B cell (primary cell): ENCODE measurements at regions not wholly inside any gene's neighbourhood (a gene's known extent, or its start where the extent isn't known, plus 50 kb on each side); places are given as distances from the start of the nearest gene placed in this dataset.

ENCODE experiments used
- EZH2 ChIP-seq: IDR thresholded peaks from 2 replicates; pipeline ENCODE4 v1.6.1; 2012; ENCODE audit warnings: borderline replicate concordance, low read depth, mild to moderate bottlenecking, moderate library complexity, low read length; ENCODE audit not compliant: insufficient read depth, poor library complexity, severe bottlenecking
- TF ChIP-seq, protein P1 (sequence below): fragments of 200-600 bp; IDR thresholded peaks from one replicate; pipeline ENCODE4 v1.8.0; 2022; ENCODE audit warnings: antibody characterized with exemption, mild to moderate bottlenecking

DNA sequence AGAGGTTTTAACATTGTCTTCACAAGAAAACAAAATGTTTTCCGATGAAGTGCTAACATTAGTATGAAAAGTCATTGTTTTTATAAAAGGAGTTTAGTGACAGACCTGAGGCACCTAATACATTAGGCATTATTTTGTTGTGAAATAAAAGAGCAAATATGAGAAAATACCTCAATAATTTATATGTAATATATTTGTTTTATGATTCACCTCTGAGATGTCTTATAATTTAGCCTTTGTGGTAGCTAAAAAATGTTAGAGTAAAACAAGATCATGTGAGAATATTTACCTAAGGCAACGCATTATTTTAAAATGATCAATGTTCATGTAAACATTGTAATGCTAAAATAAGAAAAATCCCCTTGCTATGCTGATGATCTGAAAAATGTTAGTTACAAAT lies 100.9 kb upstream of the WDFY3 start:
- TF ChIP-seq, protein P1, sequence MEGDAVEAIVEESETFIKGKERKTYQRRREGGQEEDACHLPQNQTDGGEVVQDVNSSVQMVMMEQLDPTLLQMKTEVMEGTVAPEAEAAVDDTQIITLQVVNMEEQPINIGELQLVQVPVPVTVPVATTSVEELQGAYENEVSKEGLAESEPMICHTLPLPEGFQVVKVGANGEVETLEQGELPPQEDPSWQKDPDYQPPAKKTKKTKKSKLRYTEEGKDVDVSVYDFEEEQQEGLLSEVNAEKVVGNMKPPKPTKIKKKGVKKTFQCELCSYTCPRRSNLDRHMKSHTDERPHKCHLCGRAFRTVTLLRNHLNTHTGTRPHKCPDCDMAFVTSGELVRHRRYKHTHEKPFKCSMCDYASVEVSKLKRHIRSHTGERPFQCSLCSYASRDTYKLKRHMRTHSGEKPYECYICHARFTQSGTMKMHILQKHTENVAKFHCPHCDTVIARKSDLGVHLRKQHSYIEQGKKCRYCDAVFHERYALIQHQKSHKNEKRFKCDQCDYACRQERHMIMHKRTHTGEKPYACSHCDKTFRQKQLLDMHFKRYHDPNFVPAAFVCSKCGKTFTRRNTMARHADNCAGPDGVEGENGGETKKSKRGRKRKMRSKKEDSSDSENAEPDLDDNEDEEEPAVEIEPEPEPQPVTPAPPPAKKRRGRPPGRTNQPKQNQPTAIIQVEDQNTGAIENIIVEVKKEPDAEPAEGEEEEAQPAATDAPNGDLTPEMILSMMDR, result no peak
- no peak for TF ChIP-seq EZH2
